GM12872 (cell line): ENCODE measurements at regions not wholly inside any gene's neighbourhood (a gene's known extent, or its start where the extent isn't known, plus 50 kb on each side); places are given as distances from the start of the nearest gene placed in this dataset.

Experiments used
- CTCF ChIP-seq: IDR thresholded peaks from 3 replicates; pipeline ENCODE4 v1.5.1; 2011; ENCODE audit warnings: low read depth, mild to moderate bottlenecking, low read length, moderate library complexity; ENCODE audit not compliant: insufficient read depth

GRCh38 chr1:60170709-60171108 lies 97.1 kb upstream of the C1orf87 start:
- TF ChIP-seq CTCF, result no peak

DNA sequence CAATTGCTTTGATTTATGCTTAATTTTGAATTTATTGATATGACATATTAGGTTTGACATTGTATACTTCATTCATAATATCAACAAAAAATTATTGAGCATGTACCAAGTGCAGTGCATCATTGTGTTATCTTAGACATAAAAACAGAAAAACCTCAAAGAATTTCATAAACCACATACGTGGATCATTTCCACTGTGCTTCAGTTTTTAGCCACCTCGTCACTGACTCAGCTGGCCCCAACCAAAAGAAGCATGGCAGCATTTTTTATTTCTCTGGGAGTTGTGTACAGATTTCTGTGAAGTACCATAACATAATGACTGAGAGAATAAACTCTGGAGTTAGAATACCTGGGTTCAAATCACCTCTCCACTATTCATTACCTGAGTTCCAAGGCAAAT lies 95.6 kb upstream of the C1orf87 start:
- TF ChIP-seq CTCF, result no peak

DNA sequence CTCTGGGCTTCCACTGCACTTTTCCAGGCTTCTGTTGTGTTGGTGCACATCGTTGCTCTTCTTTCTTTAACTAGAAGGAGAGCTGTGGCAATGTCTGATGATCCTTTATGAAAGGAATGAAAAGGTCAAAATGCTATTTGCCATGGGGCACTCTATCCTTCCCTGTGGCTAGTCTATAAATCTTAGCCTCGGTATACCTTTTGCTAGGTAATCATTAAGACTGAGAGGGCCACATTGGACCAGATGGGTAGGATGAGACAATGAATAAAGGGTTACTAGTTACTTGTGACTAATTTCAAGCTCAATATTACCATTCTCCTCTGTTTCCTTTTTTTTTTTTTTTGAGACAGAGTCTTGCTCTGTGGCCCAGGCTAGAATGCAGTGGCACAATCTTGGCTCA lies 89.4 kb upstream of the C1orf87 start:
- no peak for TF ChIP-seq CTCF

DNA sequence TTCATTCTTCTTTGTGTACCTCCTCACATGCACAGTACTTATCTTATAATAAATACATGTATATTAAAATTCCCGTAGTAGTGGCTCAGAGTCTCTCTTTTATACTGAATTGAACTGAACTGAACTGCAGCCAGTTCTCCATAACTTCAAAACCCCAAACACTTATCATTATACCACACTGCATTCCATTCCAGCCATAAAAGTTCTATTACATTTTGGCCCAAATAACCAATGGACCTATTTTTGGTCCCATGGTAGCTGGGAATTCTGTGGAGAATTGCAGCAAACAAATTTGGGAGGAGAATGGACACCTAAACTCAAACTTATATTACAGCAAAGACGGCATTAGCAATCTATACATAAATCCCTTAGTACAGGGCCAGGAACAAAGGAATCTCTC lies 86.6 kb upstream of the C1orf87 start:
- TF ChIP-seq CTCF, result no peak

DNA sequence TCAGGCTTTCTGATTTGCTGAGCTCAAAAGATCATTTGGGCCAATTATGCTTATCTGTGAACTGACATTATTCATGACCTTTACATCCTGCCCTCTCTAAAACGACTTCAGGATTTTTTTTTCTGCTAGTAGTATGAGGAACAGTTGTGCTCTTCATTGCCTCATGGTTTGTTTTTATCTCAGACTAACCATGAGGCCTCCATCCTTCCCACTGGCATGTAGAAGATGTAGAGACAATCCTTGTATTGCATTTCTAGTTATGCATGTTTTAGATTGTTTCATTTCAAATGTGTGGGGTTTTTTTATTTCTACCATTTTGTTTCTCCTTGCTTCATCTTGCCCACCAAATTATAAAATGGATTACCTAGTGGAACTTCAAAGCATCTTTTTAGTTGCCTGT lies 82.8 kb upstream of the C1orf87 start:
- no peak for TF ChIP-seq CTCF

GRCh38 chr1:60153961-60154360 lies 80.4 kb upstream of the C1orf87 start:
- TF ChIP-seq CTCF, result no peak

DNA sequence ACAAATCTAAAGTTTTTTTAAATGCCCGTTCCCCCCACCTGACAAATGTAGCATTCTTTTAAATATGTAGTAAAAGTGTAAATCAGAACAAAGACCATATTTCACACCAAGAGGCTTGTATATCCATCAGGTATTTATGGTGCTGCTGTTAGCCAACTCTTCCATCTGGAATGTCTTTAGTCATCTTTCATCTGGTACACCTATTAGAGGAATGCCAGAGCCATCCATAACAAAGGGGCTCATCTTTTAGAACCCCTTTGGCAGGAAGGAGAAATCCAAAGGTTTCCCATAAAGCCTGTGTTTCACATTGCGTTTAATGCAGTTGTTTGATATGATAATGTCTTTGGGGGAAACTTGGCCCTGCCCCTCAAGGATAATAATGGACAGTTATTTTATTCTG lies 79.3 kb upstream of the C1orf87 start:
- no peak for TF ChIP-seq CTCF

GRCh38 chr1:60151311-60151710 lies 77.7 kb upstream of the C1orf87 start:
- TF ChIP-seq CTCF, result no peak
